T-helper 1 cell treated with Interleukin-12 subunit alpha and Interleukin-12 subunit beta and Interleukin-4 antibody, amounts not matched to agents 30 μg/mL and 1 μg/mL, for 36 hours (primary cell): ENCODE measurements at regions not wholly inside any gene's neighbourhood (a gene's known extent, or its start where the extent isn't known, plus 50 kb on each side); places are given as distances from the start of the nearest gene placed in this dataset.

Source experiments
- H3K27ac Mint-ChIP-seq: one replicate; pipeline ENCODE4 v1.8.0; 2021; ENCODE audit warnings: mild to moderate bottlenecking, mixed read lengths
- H3K27me3 Mint-ChIP-seq: one replicate; pipeline ENCODE4 v1.8.0; 2021; ENCODE audit warnings: low read depth, mixed read lengths
- H3K36me3 Mint-ChIP-seq: one replicate; pipeline ENCODE4 v1.8.0; 2021; ENCODE audit warnings: low read depth, mixed read lengths
- H3K4me1 Mint-ChIP-seq: one replicate; pipeline ENCODE4 v1.8.0; 2021; ENCODE audit warnings: low read depth, mixed read lengths
- H3K4me3 Mint-ChIP-seq: one replicate; pipeline ENCODE4 v1.8.0; 2021; ENCODE audit warnings: mild to moderate bottlenecking, moderate library complexity, mixed read lengths
- H3K9me3 Mint-ChIP-seq: one replicate; pipeline ENCODE4 v1.8.0; 2021; ENCODE audit warnings: mixed read lengths

DNA sequence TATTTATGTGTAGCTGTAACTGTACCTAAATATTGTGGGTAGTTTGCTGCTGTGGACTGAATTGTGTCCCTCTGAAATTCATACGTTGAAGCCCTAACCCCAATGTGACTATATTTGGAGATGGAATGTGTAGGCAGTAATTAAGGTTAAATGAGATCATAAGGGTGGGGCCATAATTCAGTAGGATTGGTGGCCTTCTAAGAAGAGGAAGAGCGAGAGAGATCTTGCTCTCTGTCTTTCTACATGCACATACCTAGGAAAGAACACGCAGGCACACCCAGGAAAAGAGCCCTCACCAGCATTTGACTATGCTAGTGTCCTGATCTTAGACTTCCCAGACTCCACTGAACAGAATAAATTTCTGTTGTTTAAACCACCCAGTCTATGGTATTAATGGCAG, 67.6 kb upstream of the CFAP20DC start:
- H3K36me3 Mint-ChIP-seq: no peaks in the 10 kb centered on the region
- peaks cover 6% of the 10 kb centered on the region for H3K27me3 Mint-ChIP-seq
- no peak overlapping the region for H3K4me3 Mint-ChIP-seq
- no peak overlapping the region for H3K27ac Mint-ChIP-seq
- H3K9me3 Mint-ChIP-seq: no peaks in the 10 kb centered on the region
- H3K4me1 Mint-ChIP-seq: no peaks in the 10 kb centered on the region

GRCh38 chr3:59116233-59116537, 66.4 kb upstream of the CFAP20DC start:
- Mint-ChIP-seq H3K27me3 (peaks cover 6% of the 10 kb centered on the region), H3K4me1 (no peaks in the 10 kb centered on the region), H3K9me3 (no peaks in the 10 kb centered on the region), H3K27ac (no peak overlapping the region), H3K4me3 (no peak overlapping the region), H3K36me3 (no peaks in the 10 kb centered on the region)

DNA sequence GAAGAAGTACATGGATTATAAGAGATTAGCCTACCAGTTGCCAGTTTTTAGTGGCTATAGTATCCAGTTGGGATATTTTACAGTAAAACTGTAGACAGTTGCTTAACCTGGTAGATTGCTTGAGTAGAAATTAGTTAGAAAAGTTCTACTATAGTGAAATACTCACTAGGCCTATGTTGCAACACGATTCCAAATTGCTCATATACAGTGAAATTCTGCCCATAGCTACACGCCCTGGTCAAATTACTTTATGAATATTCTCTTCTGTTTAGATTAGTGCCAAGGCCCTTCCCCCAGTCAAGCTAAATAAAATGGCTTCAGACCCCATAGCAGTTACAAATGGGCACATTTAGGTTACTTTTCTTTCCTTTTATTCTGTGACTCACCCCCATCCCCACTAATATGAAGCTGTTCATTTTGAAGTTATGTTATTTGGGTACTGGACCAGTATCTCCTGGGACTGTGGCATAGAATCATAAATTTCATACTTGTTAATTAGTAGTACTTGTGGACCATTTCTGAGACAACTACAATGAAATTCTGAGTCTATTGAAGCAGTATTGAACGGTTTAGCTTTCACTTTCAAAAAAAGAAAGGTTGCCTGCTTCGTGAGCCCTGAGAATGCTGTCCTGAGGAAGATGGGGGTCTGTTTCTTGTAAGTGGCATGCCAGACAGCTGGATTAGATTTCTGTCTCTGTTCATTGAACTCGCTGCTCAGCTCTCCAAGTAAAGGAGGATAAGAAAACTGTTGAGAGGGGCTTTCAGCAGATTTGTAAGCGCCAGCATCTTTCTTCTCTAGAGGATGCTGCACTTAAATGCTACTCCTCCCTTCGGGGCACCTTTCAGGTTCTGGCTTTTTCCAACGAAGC, 65.8 kb upstream of the CFAP20DC start:
- Mint-ChIP-seq H3K4me1 (no peaks in the 10 kb centered on the region), H3K27ac (no peak overlapping the region), H3K4me3 (no peak overlapping the region), H3K36me3 (no peaks in the 10 kb centered on the region), H3K27me3 (peaks cover 6% of the 10 kb centered on the region), H3K9me3 (no peaks in the 10 kb centered on the region)

DNA sequence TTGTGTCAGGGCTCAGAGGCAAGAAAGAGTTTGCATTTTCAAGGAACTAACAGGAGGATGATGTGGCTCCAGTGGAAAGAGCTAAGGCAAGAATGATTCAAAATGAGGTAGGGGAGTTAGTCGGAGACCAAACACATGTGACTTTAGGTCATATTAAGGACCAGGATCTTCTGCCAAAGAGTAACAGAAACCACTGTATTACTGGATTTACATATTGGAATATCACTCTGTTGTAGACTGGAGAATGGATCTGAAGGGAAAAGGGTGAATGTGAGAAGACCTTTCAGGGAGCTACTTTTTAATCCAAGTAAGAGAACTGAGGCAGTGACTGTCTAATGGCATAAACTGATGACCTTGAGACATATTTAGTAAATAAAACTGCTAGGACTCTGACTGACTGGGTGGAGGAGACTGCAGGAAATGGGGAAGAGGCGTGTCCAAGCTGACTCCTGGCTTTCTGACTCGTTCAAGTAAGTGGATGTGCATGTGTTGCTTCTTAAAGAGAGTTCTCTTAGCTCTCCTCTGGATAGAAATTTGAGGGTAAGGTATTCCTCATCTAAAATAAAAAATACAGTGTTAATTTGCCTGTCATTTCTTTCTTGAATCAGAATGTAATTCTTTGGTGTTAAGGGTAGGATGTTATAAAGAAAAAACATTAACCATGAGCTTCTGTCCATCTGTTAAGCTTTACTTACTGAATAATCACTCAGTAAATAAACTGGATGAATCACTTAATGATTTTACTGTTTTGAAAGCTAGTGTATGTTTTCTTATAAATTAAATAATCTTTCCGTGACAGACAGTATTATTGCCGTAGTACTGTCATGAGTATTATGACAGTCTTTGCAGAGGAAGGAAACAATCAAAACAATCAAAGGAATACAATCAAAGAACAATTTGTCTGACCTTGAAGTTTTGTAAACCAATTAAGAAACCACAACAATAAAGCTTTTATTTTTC, 58.3 kb upstream of the CFAP20DC start:
- no peaks in the 10 kb centered on the region for H3K4me1 Mint-ChIP-seq
- H3K27ac Mint-ChIP-seq: no peak overlapping the region
- no peaks in the 10 kb centered on the region for H3K9me3 Mint-ChIP-seq

GRCh38 chr3:59106085-59106648, 56.3 kb upstream of the CFAP20DC start:
- Mint-ChIP-seq H3K27ac (no peak overlapping the region), H3K4me1 (no peaks in the 10 kb centered on the region), H3K27me3 (peaks cover 10% of the 10 kb centered on the region), H3K36me3 (no peaks in the 10 kb centered on the region), H3K4me3 (no peak overlapping the region), H3K9me3 (no peaks in the 10 kb centered on the region)

More for the DNA sequence above, 58.3 kb upstream of the CFAP20DC start:
- H3K4me3 Mint-ChIP-seq: no peak overlapping the region
- H3K27me3 Mint-ChIP-seq: peaks cover 14% of the 10 kb centered on the region
- H3K36me3 Mint-ChIP-seq: no peaks in the 10 kb centered on the region

DNA sequence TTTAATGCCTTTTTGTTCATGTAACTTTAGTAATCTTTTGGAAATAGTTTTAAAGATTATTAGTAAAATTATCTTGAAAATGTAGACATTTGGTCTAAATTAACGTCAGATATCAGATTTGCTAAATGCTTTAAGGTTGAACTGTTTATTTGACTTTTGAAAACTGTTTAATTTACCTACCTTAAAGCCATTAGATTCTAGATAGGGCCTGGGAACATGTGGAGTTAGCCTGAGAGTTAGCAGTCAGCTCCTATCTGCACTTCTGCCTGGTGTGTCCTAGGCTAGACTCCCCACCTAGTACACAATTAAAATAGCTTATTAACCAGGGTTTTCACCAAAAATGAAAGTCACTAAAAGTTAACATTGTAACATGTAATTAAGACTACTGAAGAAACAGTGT, 53.7 kb upstream of the CFAP20DC start:
- Mint-ChIP-seq H3K9me3 (no peaks in the 10 kb centered on the region), H3K4me1 (no peaks in the 10 kb centered on the region), H3K27me3 (peaks cover 7% of the 10 kb centered on the region), H3K4me3 (no peak overlapping the region), H3K27ac (no peak overlapping the region), H3K36me3 (no peaks in the 10 kb centered on the region)

GRCh38 chr3:59101231-59101736, 51.5 kb upstream of the CFAP20DC start:
- Mint-ChIP-seq H3K4me1 (no peaks in the 10 kb centered on the region), H3K27ac (no peak overlapping the region), H3K9me3 (peaks cover 7% of the 10 kb centered on the region), H3K4me3 (no peak overlapping the region), H3K36me3 (no peaks in the 10 kb centered on the region), H3K27me3 (no peaks in the 10 kb centered on the region)
